GM23338 (cell line): ENCODE measurements at regions not wholly inside any gene's neighbourhood (a gene's known extent, or its start where the extent isn't known, plus 50 kb on each side); places are given as distances from the start of the nearest gene placed in this dataset.

ENCODE experiments used
- CREB1 ChIP-seq: fragments of 250-450 bp; sonication (Bioruptor Pico); IDR thresholded peaks from 2 replicates; pipeline ENCODE4 v1.5.0; 2020; ENCODE audit warnings: low read depth, mild to moderate bottlenecking, moderate library complexity
- EZH2 ChIP-seq: fragments of 200-600 bp; sonication (generic); IDR thresholded peaks from one replicate; pipeline ENCODE4 v1.8.0; 2017; ENCODE audit warnings: antibody characterized with exemption, mild to moderate bottlenecking, low read depth; ENCODE audit not compliant: unreplicated experiment
- EZH2phosphoT487 ChIP-seq: fragments of 200-600 bp; sonication (generic); IDR thresholded peaks from one replicate; pipeline ENCODE4 v1.8.1; 2018; ENCODE audit warnings: antibody characterized with exemption; ENCODE audit not compliant: unreplicated experiment
- POLR2AphosphoS5 ChIP-seq: IDR thresholded peaks from 2 replicates; pipeline ENCODE4 v1.6.1; 2016; ENCODE audit warnings: antibody characterized with exemption, low read depth
- TF ChIP-seq, protein P1 (sequence below), 2 experiments: fragments of 200-600 bp in 1 of 2; sonication (generic) in 1 of 2; conservative IDR thresholded peaks; 2 replicates each; pipeline versions ENCODE4 v1.5.1 to v1.6.1; 2016 to 2017; ENCODE audit warnings: antibody characterized with exemption in 2 of 2, low read depth in 2 of 2, mild to moderate bottlenecking in 2 of 2, moderate library complexity in 1 of 2

DNA sequence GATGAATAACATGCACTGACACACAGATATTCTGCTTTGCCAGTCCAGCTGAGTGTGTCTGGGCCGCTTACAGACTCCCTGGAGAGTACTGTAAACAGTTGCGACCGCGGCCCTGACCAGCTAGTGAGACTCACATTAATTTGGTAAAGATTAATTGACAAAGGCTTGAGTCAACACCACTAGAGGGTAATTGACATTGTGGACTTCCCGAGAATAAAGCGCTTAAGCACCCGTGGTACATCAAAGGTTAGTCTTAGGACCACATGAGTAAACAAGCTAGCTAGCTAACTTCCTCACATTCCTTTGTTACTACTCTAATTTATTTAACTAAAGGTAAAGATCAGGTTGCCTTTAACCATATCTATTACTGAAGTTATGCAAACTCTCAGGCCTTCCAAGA is 624.4 kb upstream of the ARGLU1 start:
- TF ChIP-seq, protein P1, sequence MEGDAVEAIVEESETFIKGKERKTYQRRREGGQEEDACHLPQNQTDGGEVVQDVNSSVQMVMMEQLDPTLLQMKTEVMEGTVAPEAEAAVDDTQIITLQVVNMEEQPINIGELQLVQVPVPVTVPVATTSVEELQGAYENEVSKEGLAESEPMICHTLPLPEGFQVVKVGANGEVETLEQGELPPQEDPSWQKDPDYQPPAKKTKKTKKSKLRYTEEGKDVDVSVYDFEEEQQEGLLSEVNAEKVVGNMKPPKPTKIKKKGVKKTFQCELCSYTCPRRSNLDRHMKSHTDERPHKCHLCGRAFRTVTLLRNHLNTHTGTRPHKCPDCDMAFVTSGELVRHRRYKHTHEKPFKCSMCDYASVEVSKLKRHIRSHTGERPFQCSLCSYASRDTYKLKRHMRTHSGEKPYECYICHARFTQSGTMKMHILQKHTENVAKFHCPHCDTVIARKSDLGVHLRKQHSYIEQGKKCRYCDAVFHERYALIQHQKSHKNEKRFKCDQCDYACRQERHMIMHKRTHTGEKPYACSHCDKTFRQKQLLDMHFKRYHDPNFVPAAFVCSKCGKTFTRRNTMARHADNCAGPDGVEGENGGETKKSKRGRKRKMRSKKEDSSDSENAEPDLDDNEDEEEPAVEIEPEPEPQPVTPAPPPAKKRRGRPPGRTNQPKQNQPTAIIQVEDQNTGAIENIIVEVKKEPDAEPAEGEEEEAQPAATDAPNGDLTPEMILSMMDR (conservative IDR thresholded peaks at IDR 0.05; ENCODE audit: low read depth in 2 of 2): no peak
- TF ChIP-seq EZH2phosphoT487 (no peak), EZH2 (no peak), CREB1 (CRISPR knock-in tag) (no peak), POLR2AphosphoS5 (no peak)
